GM19452 (cell line): ENCODE measurements at regions not wholly inside any gene's neighbourhood (a gene's known extent, or its start where the extent isn't known, plus 50 kb on each side); places are given as distances from the start of the nearest gene placed in this dataset.

Experiments
- ATAC-seq: cut with Tn5 transposase; IDR thresholded peaks from one replicate; pipeline ENCODE4 v1.9.1; 2021; ENCODE audit not compliant: unreplicated experiment

GRCh38 chr2:122210898-122211856 lies 455.7 kb downstream of the TSN start:
- no peak for ATAC-seq

- ATAC-seq, result no peak
Observed at GRCh38 chr2:122213312-122213711, 457.9 kb downstream of the TSN start.

GRCh38 chr2:122216071-122216470 lies 460.6 kb downstream of the TSN start:
- no peak for ATAC-seq

GRCh38 chr2:122216901-122217300 lies 461.4 kb downstream of the TSN start:
- ATAC-seq, result no peak

GRCh38 chr2:122218596-122218995 lies 463.1 kb downstream of the TSN start:
- no peak for ATAC-seq

GRCh38 chr2:122219504-122219903 lies 464.1 kb downstream of the TSN start:
- ATAC-seq, result no peak

GRCh38 chr2:122221665-122222064 lies 466.2 kb downstream of the TSN start:
- ATAC-seq, result no peak

- no peak for ATAC-seq
Observed at GRCh38 chr2:122231296-122231695, 475.8 kb downstream of the TSN start.

GRCh38 chr2:122233372-122233771 lies 477.9 kb downstream of the TSN start:
- no peak for ATAC-seq

- ATAC-seq, result no peak
Observed at GRCh38 chr2:122236152-122236874, 480.9 kb downstream of the TSN start.

- no peak for ATAC-seq
Observed at GRCh38 chr2:122236925-122237324, 481.5 kb downstream of the TSN start.

GRCh38 chr2:122237450-122237849 lies 482.0 kb downstream of the TSN start:
- no peak for ATAC-seq

GRCh38 chr2:122238006-122238559 lies 482.6 kb downstream of the TSN start:
- ATAC-seq, result no peak

GRCh38 chr2:122239440-122239839 lies 484.0 kb downstream of the TSN start:
- ATAC-seq, result no peak

- ATAC-seq, result no peak
Observed at GRCh38 chr2:122244598-122245229, 489.3 kb downstream of the TSN start.

- ATAC-seq, result no peak
Observed at GRCh38 chr2:122249673-122250072, 494.2 kb downstream of the TSN start.

- no peak for ATAC-seq
Observed at GRCh38 chr2:122251158-122251557, 495.7 kb downstream of the TSN start.

- ATAC-seq, result no peak
Observed at GRCh38 chr2:122251566-122251965, 496.1 kb downstream of the TSN start.

- no peak for ATAC-seq
Observed at GRCh38 chr2:122255924-122256323, 500.5 kb downstream of the TSN start.

- no peak for ATAC-seq
Observed at GRCh38 chr2:122261911-122262310, 506.5 kb downstream of the TSN start.

GRCh38 chr2:122263746-122264145 lies 508.3 kb downstream of the TSN start:
- no peak for ATAC-seq
